RWPE2 (cell line): ENCODE measurements at regions not wholly inside any gene's neighbourhood (a gene's known extent, or its start where the extent isn't known, plus 50 kb on each side); places are given as distances from the start of the nearest gene placed in this dataset.

ENCODE experiments used
- ATAC-seq: fragments of 200-7000 bp; cut with Tn5 transposase; 3 replicates; pipeline ENCODE4 v1.9.1; 2021; ENCODE audit warnings: low read depth
- DNase-seq: peaks from one replicate; pipeline ENCODE4 v3.0.0-alpha.2; 2020; ENCODE audit warnings: low spot score
- H3K27ac ChIP-seq: fragments of 450-650 bp; 2 replicates; pipeline ENCODE4 v1.5.1; 2017; ENCODE audit warnings: mild to moderate bottlenecking; ENCODE audit not compliant: poor library complexity, severe bottlenecking
- H3K27me3 ChIP-seq: fragments of 250-450 bp; sonication (Bioruptor Pico); 2 replicates; pipeline ENCODE4 v1.5.1; 2021; ENCODE audit warnings: mild to moderate bottlenecking, moderate library complexity; ENCODE audit not compliant: insufficient read depth, poor library complexity, severe bottlenecking
- H3K36me3 ChIP-seq: fragments of 250-450 bp; sonication (Bioruptor Pico); 2 replicates; pipeline ENCODE4 v1.5.1; 2020; ENCODE audit warnings: low read depth, mild to moderate bottlenecking, moderate library complexity
- H3K4me1 ChIP-seq: fragments of 250-450 bp; sonication (Bioruptor Pico); 2 replicates; pipeline ENCODE4 v1.5.1; 2021; ENCODE audit warnings: mild to moderate bottlenecking, moderate library complexity; ENCODE audit not compliant: insufficient read depth, poor library complexity, severe bottlenecking
- H3K4me3 ChIP-seq: fragments of 250-450 bp; sonication (Bioruptor Pico); 2 replicates; pipeline ENCODE4 v1.5.1; 2021; ENCODE audit warnings: mild to moderate bottlenecking, moderate library complexity; ENCODE audit not compliant: severe bottlenecking
- H3K9me3 ChIP-seq: fragments of 250-450 bp; sonication (Bioruptor Pico); 2 replicates; pipeline ENCODE4 v1.5.1; 2021; ENCODE audit warnings: mild to moderate bottlenecking, moderate library complexity; ENCODE audit not compliant: severe bottlenecking
- TF ChIP-seq, protein P1 (sequence below): fragments of 450-650 bp; IDR thresholded peaks from one replicate; pipeline ENCODE4 v1.5.1; 2017; ENCODE audit warnings: mild to moderate bottlenecking, moderate library complexity; ENCODE audit not compliant: poor library complexity, severe bottlenecking

GRCh38 chr17:70699408-70699807 lies 530.1 kb downstream of the KCNJ2 start:
- ATAC-seq, result no peak
- no peak overlapping the region for H3K4me3 ChIP-seq
- TF ChIP-seq, protein P1, sequence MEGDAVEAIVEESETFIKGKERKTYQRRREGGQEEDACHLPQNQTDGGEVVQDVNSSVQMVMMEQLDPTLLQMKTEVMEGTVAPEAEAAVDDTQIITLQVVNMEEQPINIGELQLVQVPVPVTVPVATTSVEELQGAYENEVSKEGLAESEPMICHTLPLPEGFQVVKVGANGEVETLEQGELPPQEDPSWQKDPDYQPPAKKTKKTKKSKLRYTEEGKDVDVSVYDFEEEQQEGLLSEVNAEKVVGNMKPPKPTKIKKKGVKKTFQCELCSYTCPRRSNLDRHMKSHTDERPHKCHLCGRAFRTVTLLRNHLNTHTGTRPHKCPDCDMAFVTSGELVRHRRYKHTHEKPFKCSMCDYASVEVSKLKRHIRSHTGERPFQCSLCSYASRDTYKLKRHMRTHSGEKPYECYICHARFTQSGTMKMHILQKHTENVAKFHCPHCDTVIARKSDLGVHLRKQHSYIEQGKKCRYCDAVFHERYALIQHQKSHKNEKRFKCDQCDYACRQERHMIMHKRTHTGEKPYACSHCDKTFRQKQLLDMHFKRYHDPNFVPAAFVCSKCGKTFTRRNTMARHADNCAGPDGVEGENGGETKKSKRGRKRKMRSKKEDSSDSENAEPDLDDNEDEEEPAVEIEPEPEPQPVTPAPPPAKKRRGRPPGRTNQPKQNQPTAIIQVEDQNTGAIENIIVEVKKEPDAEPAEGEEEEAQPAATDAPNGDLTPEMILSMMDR, result no peak
- H3K27ac ChIP-seq, result no peak overlapping the region
- no peak for DNase-seq
- H3K4me1 ChIP-seq, result no peaks in the 10 kb centered on the region
- H3K9me3 ChIP-seq, result no peaks in the 10 kb centered on the region
- peaks cover 8% of the 10 kb centered on the region for H3K27me3 ChIP-seq
- H3K36me3 ChIP-seq, result no peaks in the 10 kb centered on the region

GRCh38 chr17:70702683-70703255 lies 533.4 kb downstream of the KCNJ2 start:
- no peak for ATAC-seq
- peaks cover 5% of the 10 kb centered on the region for H3K27me3 ChIP-seq
- H3K4me1 ChIP-seq, result no peaks in the 10 kb centered on the region
- TF ChIP-seq, protein P1, result no peak
- no peak overlapping the region for H3K4me3 ChIP-seq
- no peaks in the 10 kb centered on the region for H3K9me3 ChIP-seq
- H3K36me3 ChIP-seq, result no peaks in the 10 kb centered on the region
- no peak for DNase-seq
- no peak overlapping the region for H3K27ac ChIP-seq

DNA sequence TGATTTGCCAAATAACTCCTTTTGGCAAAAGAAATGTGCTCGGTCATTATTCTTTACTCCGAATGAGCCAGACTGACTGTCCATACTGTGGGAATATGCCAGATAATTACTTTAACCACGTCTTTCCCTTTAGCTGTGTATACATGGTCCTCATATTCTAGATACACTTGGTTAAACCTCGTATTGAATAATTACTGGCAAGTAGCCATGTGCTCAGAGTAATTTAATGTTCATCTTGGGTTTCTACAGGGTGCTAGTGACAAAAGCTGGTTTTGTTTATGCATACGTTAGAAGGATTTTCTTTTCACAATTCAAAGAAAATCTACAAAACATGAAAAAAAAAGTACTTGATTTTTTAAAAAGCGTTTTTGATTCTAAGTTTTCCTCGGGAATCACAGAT lies 540.3 kb downstream of the KCNJ2 start:
- Histone ChIP-seq H3K27me3 (peaks cover 6% of the 10 kb centered on the region), H3K9me3 (no peaks in the 10 kb centered on the region), H3K4me3 (no peak overlapping the region), H3K27ac (no peak overlapping the region), H3K4me1 (no peaks in the 10 kb centered on the region), H3K36me3 (no peaks in the 10 kb centered on the region)
- no peak for ATAC-seq
- no peak for DNase-seq
- TF ChIP-seq, protein P1, result no peak

- H3K36me3 ChIP-seq, result no peaks in the 10 kb centered on the region
- ATAC-seq (no peak), DNase-seq (no peak)
- H3K4me1 ChIP-seq, result no peaks in the 10 kb centered on the region
- TF ChIP-seq, protein P1, result no peak
- H3K9me3 ChIP-seq, result no peaks in the 10 kb centered on the region
- H3K27ac ChIP-seq, result no peak overlapping the region
- H3K4me3 ChIP-seq, result no peak overlapping the region
- H3K27me3 ChIP-seq, result peaks cover 24% of the 10 kb centered on the region
Observed at GRCh38 chr17:70713694-70714093, 544.4 kb downstream of the KCNJ2 start.

GRCh38 chr17:70716551-70716950 lies 547.2 kb downstream of the KCNJ2 start:
- DNase-seq (no peak), ATAC-seq (no peak)
- peaks cover 33% of the 10 kb centered on the region for H3K27me3 ChIP-seq

More at GRCh38 chr17:70716551-70716950, 547.2 kb downstream of the KCNJ2 start:
- TF ChIP-seq, protein P1, result no peak
- H3K4me1 ChIP-seq, result no peaks in the 10 kb centered on the region
- no peaks in the 10 kb centered on the region for H3K9me3 ChIP-seq
- H3K27ac ChIP-seq, result no peak overlapping the region
- no peaks in the 10 kb centered on the region for H3K36me3 ChIP-seq
- H3K4me3 ChIP-seq, result no peak overlapping the region
